Colonic mucosa (tissue), 4 donors: ENCODE measurements at regions not wholly inside any gene's neighbourhood (a gene's known extent, or its start where the extent isn't known, plus 50 kb on each side); places are given as distances from the start of the nearest gene placed in this dataset.

Experiments
- DNase-seq: peaks from one replicate; pipeline ENCODE4 v3.0.0-alpha.2; 2020
- H3K27ac ChIP-seq: fragments of 200-600 bp; one replicate; pipeline ENCODE4 v1.8.0; 2021
- H3K27me3 ChIP-seq: fragments of 200-600 bp; one replicate; pipeline ENCODE4 v1.8.0; 2021
- H3K36me3 ChIP-seq: fragments of 200-600 bp; one replicate; pipeline ENCODE4 v1.8.0; 2021
- H3K4me1 ChIP-seq: fragments of 200-600 bp; one replicate; pipeline ENCODE4 v1.8.0; 2021; ENCODE audit warnings: mild to moderate bottlenecking
- H3K4me3 ChIP-seq: fragments of 200-600 bp; one replicate; pipeline ENCODE4 v1.8.0; 2021
- H3K9ac ChIP-seq, 2 donors: one replicate each; pipeline ENCODE4 v1.7.0; 2013; ENCODE audit warnings: control low read depth in 2 of 2, low read depth in 2 of 2, low read length in 2 of 2
- H3K9me3 ChIP-seq: fragments of 200-600 bp; one replicate; pipeline ENCODE4 v1.8.0; 2021
- intact Hi-C: fragments of 100-400 bp; cut with DNase I; formaldehyde crosslinking; loops from one replicate; pipeline ENCODE4 v1.14.1; 2022
- TF ChIP-seq, protein P1 (sequence below): fragments of 200-600 bp; IDR thresholded peaks from one replicate; pipeline ENCODE4 v1.8.0; 2022; ENCODE audit warnings: antibody characterized with exemption, mild to moderate bottlenecking
- donor health status: healthy.
- donor health status: DM: no; HTN: no; CAD: no.
- donor health status: DM: no; HTN: no; CAD: no.

DNA sequence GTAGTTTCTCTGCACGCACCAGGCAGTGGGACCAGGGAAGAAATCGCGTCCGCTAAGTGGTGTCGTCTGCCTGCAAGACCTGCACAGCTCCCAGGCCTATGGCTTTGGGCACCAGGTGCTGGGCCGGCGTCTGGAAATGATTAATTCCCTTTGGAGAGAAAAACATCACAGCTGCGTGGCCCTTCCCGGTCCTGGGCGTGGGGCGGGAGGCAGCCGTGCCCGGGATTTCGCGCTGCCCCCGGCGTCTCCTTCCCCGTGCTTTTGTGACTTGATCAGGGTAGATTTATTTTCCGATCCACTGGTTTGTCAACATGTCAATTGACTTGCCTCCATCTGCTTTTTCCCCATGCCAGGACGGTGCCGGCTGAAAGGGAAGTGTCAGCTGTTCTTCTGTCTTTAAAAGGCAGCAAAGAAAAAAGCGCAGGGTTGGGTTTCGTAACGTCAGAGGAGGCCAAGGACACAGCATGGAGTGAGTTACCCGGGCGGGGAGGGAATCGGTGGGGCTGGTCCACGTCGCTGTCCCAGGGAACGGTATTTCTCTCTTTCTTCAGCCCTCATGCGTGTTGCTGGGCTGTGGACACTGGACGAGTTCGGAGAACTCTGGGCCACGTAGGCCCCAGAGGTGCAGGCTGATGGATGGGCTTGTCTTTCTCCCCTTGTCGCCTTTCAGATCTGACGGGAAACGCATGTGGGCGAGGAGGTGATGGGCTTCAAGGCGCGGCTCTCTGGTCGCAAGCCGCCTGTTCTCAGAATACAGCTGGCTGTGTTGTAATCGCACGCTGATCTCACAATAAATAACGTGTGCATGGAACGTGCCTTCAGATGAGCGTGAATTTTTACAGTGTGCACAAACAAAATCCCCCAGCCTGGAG lies 188.1 kb upstream of the ZNF469 start:
- TF ChIP-seq, protein P1, sequence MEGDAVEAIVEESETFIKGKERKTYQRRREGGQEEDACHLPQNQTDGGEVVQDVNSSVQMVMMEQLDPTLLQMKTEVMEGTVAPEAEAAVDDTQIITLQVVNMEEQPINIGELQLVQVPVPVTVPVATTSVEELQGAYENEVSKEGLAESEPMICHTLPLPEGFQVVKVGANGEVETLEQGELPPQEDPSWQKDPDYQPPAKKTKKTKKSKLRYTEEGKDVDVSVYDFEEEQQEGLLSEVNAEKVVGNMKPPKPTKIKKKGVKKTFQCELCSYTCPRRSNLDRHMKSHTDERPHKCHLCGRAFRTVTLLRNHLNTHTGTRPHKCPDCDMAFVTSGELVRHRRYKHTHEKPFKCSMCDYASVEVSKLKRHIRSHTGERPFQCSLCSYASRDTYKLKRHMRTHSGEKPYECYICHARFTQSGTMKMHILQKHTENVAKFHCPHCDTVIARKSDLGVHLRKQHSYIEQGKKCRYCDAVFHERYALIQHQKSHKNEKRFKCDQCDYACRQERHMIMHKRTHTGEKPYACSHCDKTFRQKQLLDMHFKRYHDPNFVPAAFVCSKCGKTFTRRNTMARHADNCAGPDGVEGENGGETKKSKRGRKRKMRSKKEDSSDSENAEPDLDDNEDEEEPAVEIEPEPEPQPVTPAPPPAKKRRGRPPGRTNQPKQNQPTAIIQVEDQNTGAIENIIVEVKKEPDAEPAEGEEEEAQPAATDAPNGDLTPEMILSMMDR, result peak; percentile 0
- DNase-seq, result peak; percentile 27
- no peak overlapping the region for H3K4me3 ChIP-seq
- no peak overlapping the region for H3K27ac ChIP-seq
- H3K4me1 ChIP-seq, result no peaks in the 10 kb centered on the region
- intact Hi-C loops, result loop anchor here (10.0 kb wide), 1 partner anchor 240 kb away; no protein-coding TSS in a partner anchor
- no peaks in the 10 kb centered on the region for H3K27me3 ChIP-seq
- no peaks in the 10 kb centered on the region for H3K9me3 ChIP-seq
- no peaks in the 10 kb centered on the region for H3K36me3 ChIP-seq
- peak overlapping the region in 1 of 2 donors; percentile 2 for H3K9ac ChIP-seq

DNA sequence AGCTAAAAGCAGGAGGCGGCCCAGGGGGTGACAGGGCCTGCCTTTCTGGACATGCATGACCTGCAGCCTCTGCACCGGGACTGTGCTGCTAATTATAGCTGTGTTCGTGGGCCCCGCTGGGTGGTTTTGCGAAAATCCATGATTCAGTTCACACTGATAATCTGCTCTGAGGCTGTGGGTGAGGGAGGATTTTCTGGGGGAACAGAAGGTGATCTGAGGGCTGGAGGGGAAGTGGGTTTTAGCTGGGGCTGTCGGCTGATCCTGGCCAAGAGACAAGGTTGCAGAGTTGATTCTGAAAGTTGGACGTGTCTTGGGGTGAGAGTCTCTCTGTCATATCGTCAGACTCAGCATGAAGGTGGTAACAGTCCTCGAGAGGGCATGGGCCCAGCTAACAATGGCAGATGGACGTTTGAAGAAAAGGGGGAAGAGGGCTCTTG lies 187.5 kb upstream of the ZNF469 start:
- Histone ChIP-seq H3K36me3 (no peaks in the 10 kb centered on the region), H3K4me1 (no peaks in the 10 kb centered on the region), H3K27me3 (no peaks in the 10 kb centered on the region), H3K4me3 (no peak overlapping the region), H3K9ac (no peak overlapping the region), H3K9me3 (no peaks in the 10 kb centered on the region), H3K27ac (no peak overlapping the region)
- intact Hi-C loops, result loop anchor here (10.0 kb wide), 1 partner anchor 240 kb away; no protein-coding TSS in a partner anchor
- DNase-seq, result no peak
- TF ChIP-seq, protein P1, result no peak

DNA sequence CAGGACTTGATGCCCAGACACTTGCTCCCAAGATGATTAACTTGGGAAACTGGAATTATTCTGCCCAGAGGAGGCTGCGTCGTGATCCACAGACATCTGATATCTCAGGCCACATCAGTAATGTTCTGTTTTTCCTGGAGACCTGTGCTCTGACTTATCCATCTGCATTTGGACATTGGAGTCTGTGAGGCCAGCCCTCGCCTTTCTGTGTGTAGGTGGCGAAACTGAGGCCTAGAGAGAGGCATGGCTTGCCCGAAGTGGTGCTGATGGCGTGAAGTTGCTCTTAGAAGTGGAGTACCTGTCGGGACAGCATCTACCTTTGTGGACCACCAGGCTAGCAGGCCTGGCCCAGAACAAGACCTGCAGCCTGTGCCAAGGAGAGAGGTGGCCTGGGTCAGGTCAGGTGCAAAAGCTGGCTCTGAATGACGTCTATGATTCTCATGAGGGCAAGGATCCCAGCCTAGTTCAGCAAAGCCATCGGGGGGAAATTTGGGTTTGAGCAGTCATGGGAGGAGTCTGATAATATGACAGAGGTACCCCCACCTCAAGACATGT lies 186.8 kb upstream of the ZNF469 start:
- Histone ChIP-seq H3K27ac (no peak overlapping the region), H3K27me3 (no peaks in the 10 kb centered on the region), H3K36me3 (no peaks in the 10 kb centered on the region), H3K4me1 (no peaks in the 10 kb centered on the region), H3K9ac (no peak overlapping the region), H3K4me3 (no peak overlapping the region), H3K9me3 (no peaks in the 10 kb centered on the region)
- intact Hi-C loops, result loop anchor here (10.0 kb wide), 1 partner anchor 239 kb away; no protein-coding TSS in a partner anchor
- TF ChIP-seq, protein P1, result no peak
- no peak for DNase-seq

DNA sequence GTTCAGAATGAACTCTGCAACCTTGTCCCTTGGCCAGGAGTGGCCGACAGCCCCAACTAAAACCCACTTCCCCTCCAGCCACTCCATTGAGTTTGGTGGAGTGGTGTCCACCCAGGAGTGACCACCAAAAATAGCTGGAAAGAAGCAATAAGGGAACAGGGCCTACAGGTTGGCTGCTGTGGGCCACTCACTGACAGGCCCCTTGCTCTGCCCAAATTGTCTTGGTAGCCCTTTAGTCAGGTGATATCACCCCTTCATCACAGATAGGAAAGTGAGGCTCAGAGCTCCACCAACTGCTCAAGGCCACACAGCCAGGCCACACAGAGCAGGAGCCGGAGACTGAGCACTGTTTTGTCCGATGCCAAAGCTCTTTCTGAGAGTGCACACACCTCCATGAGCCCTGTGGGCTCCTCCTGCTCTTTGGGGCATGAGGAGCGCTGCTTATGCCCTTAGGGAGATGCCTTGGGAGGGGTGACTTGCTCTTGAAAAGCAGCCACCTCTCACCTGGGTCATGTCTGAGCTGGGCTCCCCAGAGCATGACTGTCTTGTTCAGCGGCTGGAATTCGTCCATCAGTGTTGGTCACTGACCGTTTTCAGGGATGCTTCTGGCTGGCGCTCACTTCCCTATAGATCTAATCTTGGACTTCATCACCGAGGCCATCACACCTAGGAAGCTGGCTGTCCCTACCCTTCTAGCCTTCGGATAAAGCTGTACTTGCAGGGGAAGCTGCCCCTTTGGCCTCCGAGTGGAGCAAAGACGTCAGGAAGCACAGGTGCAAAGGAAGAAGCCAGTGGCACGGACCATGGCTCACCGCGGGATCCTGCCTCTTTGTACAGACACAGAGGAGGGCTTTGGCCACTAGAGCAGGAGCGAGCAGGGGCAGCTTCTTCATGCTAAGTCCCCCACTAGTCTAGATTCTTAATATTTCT lies 186.0 kb upstream of the ZNF469 start:
- intact Hi-C loops, result loop anchor here (10.0 kb wide), 1 partner anchor 238 kb away; no protein-coding TSS in a partner anchor
- no peaks in the 10 kb centered on the region for H3K36me3 ChIP-seq
- no peak overlapping the region for H3K4me3 ChIP-seq
- no peak for DNase-seq
- no peaks in the 10 kb centered on the region for H3K9me3 ChIP-seq
- no peaks in the 10 kb centered on the region for H3K27me3 ChIP-seq
- no peaks in the 10 kb centered on the region for H3K4me1 ChIP-seq
- H3K27ac ChIP-seq, result no peak overlapping the region
- TF ChIP-seq, protein P1, result no peak
- H3K9ac ChIP-seq, result no peak overlapping the region
